Hepatocyte (in vitro differentiated cells): ENCODE measurements at regions not wholly inside any gene's neighbourhood (a gene's known extent, or its start where the extent isn't known, plus 50 kb on each side); places are given as distances from the start of the nearest gene placed in this dataset.

Experiments used
- CTCF ChIP-seq: fragments of 200-600 bp; sonication (generic); IDR thresholded peaks from 2 replicates; pipeline ENCODE4 v1.5.1; 2016; ENCODE audit warnings: antibody characterized with exemption, mild to moderate bottlenecking; ENCODE audit not compliant: poor library complexity
- EZH2 ChIP-seq: fragments of 200-600 bp; sonication (generic); IDR thresholded peaks from 2 replicates; pipeline ENCODE4 v1.6.1; 2016; ENCODE audit warnings: antibody characterized with exemption, mild to moderate bottlenecking, borderline replicate concordance
- EZH2phosphoT487 ChIP-seq: fragments of 200-600 bp; sonication (generic); IDR thresholded peaks from one replicate; pipeline ENCODE4 v1.6.1; 2018; ENCODE audit warnings: antibody characterized with exemption, mild to moderate bottlenecking, low read depth, moderate library complexity; ENCODE audit not compliant: unreplicated experiment, severe bottlenecking

GRCh38 chr9:120187758-120188157 lies 392.2 kb downstream of the CDK5RAP2 start:
- no peak for TF ChIP-seq CTCF
- no peak for TF ChIP-seq EZH2
- no peak for TF ChIP-seq EZH2phosphoT487
